Activated CD8-positive, alpha-beta T cell treated with anti-CD3 and anti-CD28 coated beads for 36 hours (primary cell): ENCODE measurements at regions not wholly inside any gene's neighbourhood (a gene's known extent, or its start where the extent isn't known, plus 50 kb on each side); places are given as distances from the start of the nearest gene placed in this dataset.

Experiments
- ATAC-seq: fragments of 200-7000 bp; cut with Tn5 transposase; one replicate; pipeline ENCODE4 v1.10.0; 2021; ENCODE audit warnings: mild to moderate bottlenecking, moderate library complexity
- CTCF ChIA-PET: fragments of 350-600 bp; sonication (Branson Sonifier 250); formaldehyde crosslinking; loops from one replicate; lab custom pipeline; 2021; ENCODE audit warnings: antibody characterized with exemption; lab: Charles Lee
- POLR2A ChIA-PET: fragments of 350-600 bp; sonication (Branson Sonifier 250); formaldehyde crosslinking; loops from one replicate; lab custom pipeline; 2021; ENCODE audit warnings: antibody characterized with exemption; lab: Charles Lee
- DNase-seq: peaks from one replicate; pipeline ENCODE4 v3.0.0-alpha.2; 2020
- H3K27ac Mint-ChIP-seq: one replicate; pipeline ENCODE4 v1.8.0; 2021; ENCODE audit warnings: mild to moderate bottlenecking, mixed read lengths
- H3K27me3 Mint-ChIP-seq: one replicate; pipeline ENCODE4 v1.8.0; 2021; ENCODE audit warnings: mixed read lengths
- H3K36me3 Mint-ChIP-seq: one replicate; pipeline ENCODE4 v1.8.0; 2021; ENCODE audit warnings: low read depth, mixed read lengths
- H3K4me1 Mint-ChIP-seq: one replicate; pipeline ENCODE4 v1.8.0; 2021; ENCODE audit warnings: low read depth, mixed read lengths
- H3K4me3 Mint-ChIP-seq: one replicate; pipeline ENCODE4 v1.8.0; 2021; ENCODE audit warnings: mild to moderate bottlenecking, moderate library complexity, mixed read lengths
- H3K9me3 Mint-ChIP-seq: one replicate; pipeline ENCODE4 v1.8.0; 2021; ENCODE audit warnings: mixed read lengths
- intact Hi-C: fragments of 100-400 bp; cut with micrococcal nuclease; formaldehyde crosslinking; loops from one replicate; pipeline ENCODE4 v1.10.0; 2022
- TF ChIP-seq, protein P1 (sequence below): fragments of 200-600 bp; IDR thresholded peaks from one replicate; pipeline ENCODE4 v1.8.0; 2022; ENCODE audit warnings: antibody characterized with exemption, mild to moderate bottlenecking

- CTCF ChIA-PET = no interaction called here
Measured at GRCh38 chr9:135258461-135258860, 171.0 kb downstream of the OLFM1 start.

GRCh38 chr9:135259273-135259672 is 171.8 kb downstream of the OLFM1 start:
- H3K27ac Mint-ChIP-seq = no peak overlapping the region
- H3K9me3 Mint-ChIP-seq = no peaks in the 10 kb centered on the region
- TF ChIP-seq, protein P1, sequence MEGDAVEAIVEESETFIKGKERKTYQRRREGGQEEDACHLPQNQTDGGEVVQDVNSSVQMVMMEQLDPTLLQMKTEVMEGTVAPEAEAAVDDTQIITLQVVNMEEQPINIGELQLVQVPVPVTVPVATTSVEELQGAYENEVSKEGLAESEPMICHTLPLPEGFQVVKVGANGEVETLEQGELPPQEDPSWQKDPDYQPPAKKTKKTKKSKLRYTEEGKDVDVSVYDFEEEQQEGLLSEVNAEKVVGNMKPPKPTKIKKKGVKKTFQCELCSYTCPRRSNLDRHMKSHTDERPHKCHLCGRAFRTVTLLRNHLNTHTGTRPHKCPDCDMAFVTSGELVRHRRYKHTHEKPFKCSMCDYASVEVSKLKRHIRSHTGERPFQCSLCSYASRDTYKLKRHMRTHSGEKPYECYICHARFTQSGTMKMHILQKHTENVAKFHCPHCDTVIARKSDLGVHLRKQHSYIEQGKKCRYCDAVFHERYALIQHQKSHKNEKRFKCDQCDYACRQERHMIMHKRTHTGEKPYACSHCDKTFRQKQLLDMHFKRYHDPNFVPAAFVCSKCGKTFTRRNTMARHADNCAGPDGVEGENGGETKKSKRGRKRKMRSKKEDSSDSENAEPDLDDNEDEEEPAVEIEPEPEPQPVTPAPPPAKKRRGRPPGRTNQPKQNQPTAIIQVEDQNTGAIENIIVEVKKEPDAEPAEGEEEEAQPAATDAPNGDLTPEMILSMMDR = no peak
- ChIA-PET POLR2A (no interaction called here), CTCF (no interaction called here)
- H3K36me3 Mint-ChIP-seq = no peaks in the 10 kb centered on the region
- H3K27me3 Mint-ChIP-seq = no peaks in the 10 kb centered on the region
- H3K4me3 Mint-ChIP-seq = no peak overlapping the region
- intact Hi-C loops = no loop called here
- ATAC-seq (no peak), DNase-seq (no peak)
- H3K4me1 Mint-ChIP-seq = no peaks in the 10 kb centered on the region

More at GRCh38 chr9:135258461-135258860, 171.0 kb downstream of the OLFM1 start:
- H3K27me3 Mint-ChIP-seq = no peaks in the 10 kb centered on the region
- H3K4me1 Mint-ChIP-seq = no peaks in the 10 kb centered on the region
- H3K9me3 Mint-ChIP-seq = no peaks in the 10 kb centered on the region
- H3K27ac Mint-ChIP-seq = no peak overlapping the region
- no peak overlapping the region for H3K4me3 Mint-ChIP-seq
- DNase-seq = no peak
- TF ChIP-seq, protein P1 = no peak
- POLR2A ChIA-PET = no interaction called here
- intact Hi-C loops = no loop called here
- H3K36me3 Mint-ChIP-seq = no peaks in the 10 kb centered on the region
- no peak for ATAC-seq

DNA sequence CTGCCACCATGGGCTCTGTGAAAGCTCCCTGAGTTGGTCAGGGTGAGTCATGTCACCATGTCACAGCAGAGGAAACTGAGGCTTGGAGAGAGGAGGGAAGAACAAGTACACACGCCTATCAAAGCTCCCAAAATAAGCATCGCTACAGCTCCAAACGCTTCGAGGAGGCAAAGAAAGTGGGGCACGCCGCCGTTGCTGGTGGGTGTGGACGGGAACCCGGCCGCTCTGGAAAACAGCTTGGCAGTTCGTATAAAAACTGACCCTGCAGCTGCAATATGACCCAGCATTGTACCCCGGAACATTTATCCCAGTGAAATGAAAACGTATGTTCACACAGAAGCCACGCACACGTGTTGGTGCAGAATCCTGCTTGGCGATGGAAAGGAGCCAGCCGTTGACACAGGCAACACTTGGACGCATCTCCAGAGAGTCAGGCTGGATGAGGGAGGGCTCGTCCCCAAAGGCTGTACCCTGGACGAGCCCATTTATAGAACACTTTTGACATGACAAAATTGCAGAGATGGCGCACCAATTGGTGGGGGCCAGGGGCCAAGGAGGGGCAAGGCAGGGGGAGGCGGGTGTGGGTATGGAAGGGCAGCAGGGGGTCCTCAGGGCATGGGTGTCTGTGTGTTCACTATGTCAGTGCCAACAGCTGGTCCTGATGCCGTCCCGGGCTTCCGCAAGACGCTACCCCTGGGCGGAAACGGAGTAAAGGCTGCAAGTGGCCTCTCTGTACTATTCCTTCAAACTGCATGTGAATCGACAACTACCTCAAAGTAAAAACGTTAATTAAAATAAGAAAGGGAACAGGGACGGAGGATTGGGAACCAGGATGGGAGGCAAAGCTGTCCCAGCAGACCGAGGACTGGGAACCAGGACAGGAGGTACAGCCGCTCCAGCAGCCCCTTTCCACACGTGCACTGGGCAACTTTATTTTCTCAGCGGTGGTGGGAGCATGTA is 173.0 kb downstream of the OLFM1 start:
- H3K4me3 Mint-ChIP-seq = no peak overlapping the region
- CTCF ChIA-PET = no interaction called here
- no peak overlapping the region for H3K27ac Mint-ChIP-seq
- TF ChIP-seq, protein P1 = no peak
- no peaks in the 10 kb centered on the region for H3K27me3 Mint-ChIP-seq
- ATAC-seq = no peak
- no peak for DNase-seq
- intact Hi-C loops = no loop called here
- H3K9me3 Mint-ChIP-seq = no peaks in the 10 kb centered on the region
- POLR2A ChIA-PET = no interaction called here
- H3K4me1 Mint-ChIP-seq = no peaks in the 10 kb centered on the region
- no peaks in the 10 kb centered on the region for H3K36me3 Mint-ChIP-seq

GRCh38 chr9:135262248-135262647 is 174.8 kb downstream of the OLFM1 start:
- CTCF ChIA-PET = no interaction called here
- H3K4me3 Mint-ChIP-seq = no peak overlapping the region
- no peak for ATAC-seq
- no peak for DNase-seq
- no peaks in the 10 kb centered on the region for H3K36me3 Mint-ChIP-seq
- POLR2A ChIA-PET = no interaction called here
- intact Hi-C loops = no loop called here
- no peaks in the 10 kb centered on the region for H3K9me3 Mint-ChIP-seq
- no peak overlapping the region for H3K27ac Mint-ChIP-seq
- no peaks in the 10 kb centered on the region for H3K4me1 Mint-ChIP-seq
- TF ChIP-seq, protein P1 = no peak
- H3K27me3 Mint-ChIP-seq = no peaks in the 10 kb centered on the region

GRCh38 chr9:135263511-135263910 is 176.0 kb downstream of the OLFM1 start:
- no peak for ATAC-seq
- no peak for DNase-seq
- Mint-ChIP-seq H3K9me3 (no peaks in the 10 kb centered on the region), H3K27me3 (no peaks in the 10 kb centered on the region), H3K27ac (no peak overlapping the region), H3K4me1 (no peaks in the 10 kb centered on the region), H3K4me3 (no peak overlapping the region), H3K36me3 (no peaks in the 10 kb centered on the region)
- TF ChIP-seq, protein P1 = no peak
- POLR2A ChIA-PET = no interaction called here
- CTCF ChIA-PET = no interaction called here
- intact Hi-C loops = no loop called here
